ENCODE measurements at regions not wholly inside any gene's neighbourhood (a gene's known extent, or its start where the extent isn't known, plus 50 kb on each side); places are given as distances from the start of the nearest gene placed in this dataset.

DNA sequence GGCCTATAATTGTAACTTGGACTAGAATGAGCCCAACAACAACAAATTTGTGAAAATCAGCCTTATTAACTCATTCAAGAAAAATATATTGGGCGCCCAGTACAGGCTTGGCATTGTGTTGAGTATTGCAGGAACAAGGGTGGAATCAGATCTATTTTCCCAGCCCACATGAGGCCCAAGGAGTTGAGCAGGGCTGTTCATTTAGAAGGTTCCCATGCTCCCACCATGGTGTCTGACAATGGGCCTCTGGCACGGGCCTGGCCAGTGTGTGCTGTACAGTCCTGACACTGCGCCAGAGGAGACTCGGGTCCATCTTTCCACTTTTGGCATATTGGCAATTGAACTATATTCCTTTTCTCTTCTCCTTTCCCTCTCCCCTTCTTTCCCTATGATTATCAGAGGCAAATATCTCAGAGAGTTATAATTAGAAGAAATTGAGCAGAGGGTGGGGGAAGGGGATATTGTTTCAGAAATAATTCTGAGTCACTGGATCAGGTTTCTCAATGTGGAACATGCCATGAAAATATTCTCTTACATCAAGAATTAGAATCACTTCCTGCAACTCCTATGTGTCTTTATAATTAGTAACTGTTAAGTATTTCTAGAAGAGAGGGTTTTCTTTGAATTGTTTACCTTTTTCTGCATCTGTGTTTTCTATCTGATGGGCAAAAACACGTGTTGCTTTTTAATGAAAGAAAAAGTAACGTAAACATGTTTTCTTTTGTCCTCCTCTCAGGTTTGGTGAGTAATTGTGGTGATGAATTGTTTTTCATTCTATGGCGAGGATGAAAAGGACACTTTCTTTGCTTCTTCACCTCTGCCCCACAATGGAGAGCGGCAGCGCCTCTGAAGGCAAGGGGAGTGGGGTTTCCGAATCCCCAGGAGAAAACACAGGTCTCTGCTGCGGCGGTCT is 209.4 kb downstream of the FOXA2 start:
- TF ChIP-seq EZH2phosphoT487 (IDR thresholded peaks at IDR 0.05; ENCODE audit: borderline replicate concordance, low read length), result no peak
- Histone ChIP-seq H3K79me2 (ENCODE audit: low read length) (no peaks in the 10 kb centered on the region), H3K4me2 (ENCODE audit: low read length) (peak overlapping the region; percentile 77), H3K27me3 (ENCODE audit: low read length) (no peaks in the 10 kb centered on the region), H3K9me2 (replicated peaks; ENCODE audit: low read length) (no peaks in the 10 kb centered on the region), H4K20me1 (ENCODE audit: low read length) (no peaks in the 10 kb centered on the region), H3K4me3 (ENCODE audit: low read length) (peak overlapping the region; percentile 43), H3K4me1 (ENCODE audit: insufficient read depth, low read length) (peaks cover 65% of the 10 kb centered on the region), H3K9me3 (ENCODE audit: low read length) (no peaks in the 10 kb centered on the region), H3F3A (ENCODE audit: low read length, unreplicated experiment) (peaks cover 15% of the 10 kb centered on the region), H3K27ac (ENCODE audit: low read length) (peak overlapping the region; percentile 85), H2AFZ (ENCODE audit: low read length) (peak overlapping the region; percentile 40), H3K36me3 (ENCODE audit: low read depth, low read length) (no peaks in the 10 kb centered on the region), H3K9ac (ENCODE audit: low read length) (peak overlapping the region; percentile 48)
- ChIA-PET POLR2A (ENCODE audit: unreplicated experiment) (no interaction called here), CTCF (no interaction called here)
- intact Hi-C loops (cut with micrococcal nuclease), result loop anchor here (1.0 kb wide), 1 partner anchor 29 kb away; no protein-coding TSS in a partner anchor
- DNase-seq, result peak; percentile 76
- BruUV-seq (replicated peaks), result no TSS peak
- ATAC-seq, result peak; percentile 18

DNA sequence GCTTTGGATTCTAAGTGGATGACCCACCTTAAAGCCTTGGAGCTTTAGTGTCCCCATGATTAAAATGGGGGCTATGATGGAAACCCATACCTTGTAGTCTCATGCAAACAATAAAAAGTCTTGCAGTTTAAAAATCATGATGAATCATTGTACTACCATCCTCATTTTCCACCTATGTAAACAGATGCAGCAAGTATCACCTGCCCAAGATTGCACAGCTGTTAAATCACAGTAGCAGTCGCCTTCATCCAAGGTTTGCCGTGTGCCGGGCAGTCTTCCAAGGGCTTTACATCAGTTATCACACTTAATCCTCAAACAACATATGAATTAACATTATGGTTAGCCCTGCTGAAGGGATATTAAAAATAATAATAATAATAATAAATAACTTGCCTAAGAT is 210.3 kb downstream of the FOXA2 start:
- Histone ChIP-seq H3K4me3 (ENCODE audit: low read length) (no peak overlapping the region), H3K27ac (ENCODE audit: low read length) (no peak overlapping the region; the same call in 1 of the 2 replicates), H3K4me1 (ENCODE audit: insufficient read depth, low read length) (peaks cover 65% of the 10 kb centered on the region), H3K9me3 (ENCODE audit: low read length) (no peaks in the 10 kb centered on the region), H3F3A (ENCODE audit: low read length, unreplicated experiment) (peaks cover 22% of the 10 kb centered on the region), H3K9ac (ENCODE audit: low read length) (no peak overlapping the region), H3K9me2 (replicated peaks; ENCODE audit: low read length) (no peaks in the 10 kb centered on the region), H3K79me2 (ENCODE audit: low read length) (no peaks in the 10 kb centered on the region), H2AFZ (ENCODE audit: low read length) (no peak overlapping the region), H3K27me3 (ENCODE audit: low read length) (no peaks in the 10 kb centered on the region), H3K4me2 (ENCODE audit: low read length) (peak overlapping the region; percentile 36), H3K36me3 (ENCODE audit: low read depth, low read length) (no peaks in the 10 kb centered on the region), H4K20me1 (ENCODE audit: low read length) (no peaks in the 10 kb centered on the region)
- DNase-seq (peak; percentile 85), ATAC-seq (peak; percentile 29)
- ChIA-PET CTCF (no interaction called here), POLR2A (ENCODE audit: unreplicated experiment) (no interaction called here)
- BruUV-seq (replicated peaks), result no TSS peak
- intact Hi-C loops (cut with micrococcal nuclease), result no loop called here
- TF ChIP-seq EZH2phosphoT487 (IDR thresholded peaks at IDR 0.05; ENCODE audit: borderline replicate concordance, low read length) (no peak), EZH2 (IDR thresholded peaks at IDR 0.05; ENCODE audit: low read length, unreplicated experiment) (no peak)
- TF ChIP-seq, protein P1, sequence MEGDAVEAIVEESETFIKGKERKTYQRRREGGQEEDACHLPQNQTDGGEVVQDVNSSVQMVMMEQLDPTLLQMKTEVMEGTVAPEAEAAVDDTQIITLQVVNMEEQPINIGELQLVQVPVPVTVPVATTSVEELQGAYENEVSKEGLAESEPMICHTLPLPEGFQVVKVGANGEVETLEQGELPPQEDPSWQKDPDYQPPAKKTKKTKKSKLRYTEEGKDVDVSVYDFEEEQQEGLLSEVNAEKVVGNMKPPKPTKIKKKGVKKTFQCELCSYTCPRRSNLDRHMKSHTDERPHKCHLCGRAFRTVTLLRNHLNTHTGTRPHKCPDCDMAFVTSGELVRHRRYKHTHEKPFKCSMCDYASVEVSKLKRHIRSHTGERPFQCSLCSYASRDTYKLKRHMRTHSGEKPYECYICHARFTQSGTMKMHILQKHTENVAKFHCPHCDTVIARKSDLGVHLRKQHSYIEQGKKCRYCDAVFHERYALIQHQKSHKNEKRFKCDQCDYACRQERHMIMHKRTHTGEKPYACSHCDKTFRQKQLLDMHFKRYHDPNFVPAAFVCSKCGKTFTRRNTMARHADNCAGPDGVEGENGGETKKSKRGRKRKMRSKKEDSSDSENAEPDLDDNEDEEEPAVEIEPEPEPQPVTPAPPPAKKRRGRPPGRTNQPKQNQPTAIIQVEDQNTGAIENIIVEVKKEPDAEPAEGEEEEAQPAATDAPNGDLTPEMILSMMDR (conservative IDR thresholded peaks at IDR 0.05; ENCODE audit: low read depth, low read length), result no peak

DNA sequence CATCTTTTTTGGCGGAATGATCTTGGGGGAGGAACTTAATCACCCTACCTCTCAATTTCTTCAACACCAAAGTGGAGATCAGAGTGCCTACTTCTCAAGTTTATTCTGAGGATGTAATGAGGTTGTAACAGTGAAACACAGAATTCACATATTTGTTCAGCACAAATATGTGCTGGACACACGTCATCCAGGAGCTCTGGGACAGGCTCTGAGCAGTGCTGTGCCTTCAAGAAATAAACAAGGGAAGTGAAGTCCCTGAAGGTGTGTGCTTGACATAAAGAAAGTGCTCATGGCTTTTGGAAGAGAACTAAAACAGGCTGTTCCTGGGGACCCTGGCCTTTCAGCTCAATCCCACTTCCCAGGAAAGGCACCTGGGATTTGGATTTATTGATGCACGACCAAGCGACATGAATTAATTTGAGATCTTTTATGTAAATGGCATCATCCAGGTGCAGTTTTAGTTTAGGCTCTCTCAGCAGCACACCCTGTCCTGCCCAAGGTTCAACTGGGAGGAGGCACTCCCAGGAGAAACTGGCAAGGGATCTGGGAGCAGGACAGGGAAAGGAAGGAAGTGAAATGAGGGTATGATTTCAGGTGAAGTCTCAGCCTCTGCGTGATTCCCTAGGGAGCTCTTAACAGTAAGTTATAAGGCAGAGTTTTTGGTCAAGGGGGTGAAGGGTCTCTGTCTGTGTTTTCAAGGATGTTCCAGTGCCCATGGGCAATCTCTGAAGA is 211.0 kb downstream of the FOXA2 start:
- Histone ChIP-seq H3K27me3 (ENCODE audit: low read length) (no peaks in the 10 kb centered on the region), H4K20me1 (ENCODE audit: low read length) (no peaks in the 10 kb centered on the region), H3K36me3 (ENCODE audit: low read depth, low read length) (no peaks in the 10 kb centered on the region), H3K9me3 (ENCODE audit: low read length) (no peaks in the 10 kb centered on the region), H3K27ac (ENCODE audit: low read length) (no peak overlapping the region), H3K9ac (ENCODE audit: low read length) (no peak overlapping the region), H3K4me2 (ENCODE audit: low read length) (peak overlapping the region; percentile 36), H2AFZ (ENCODE audit: low read length) (no peak overlapping the region), H3K79me2 (ENCODE audit: low read length) (no peaks in the 10 kb centered on the region), H3K4me3 (ENCODE audit: low read length) (no peak overlapping the region), H3F3A (ENCODE audit: low read length, unreplicated experiment) (peaks cover 22% of the 10 kb centered on the region), H3K4me1 (ENCODE audit: insufficient read depth, low read length) (peaks cover 67% of the 10 kb centered on the region), H3K9me2 (replicated peaks; ENCODE audit: low read length) (no peaks in the 10 kb centered on the region)
- no TSS peak for BruUV-seq (replicated peaks)
- no peak for TF ChIP-seq EZH2 (IDR thresholded peaks at IDR 0.05; ENCODE audit: low read length, unreplicated experiment)
- TF ChIP-seq EZH2phosphoT487 (IDR thresholded peaks at IDR 0.05; ENCODE audit: borderline replicate concordance, low read length), result no peak
- TF ChIP-seq, protein P1 (conservative IDR thresholded peaks at IDR 0.05; ENCODE audit: low read depth, low read length), result no peak
- ChIA-PET POLR2A (ENCODE audit: unreplicated experiment) (no interaction called here), CTCF (no interaction called here)
- ATAC-seq (no peak), DNase-seq (no peak)
- intact Hi-C loops (cut with micrococcal nuclease), result no loop called here

Data from PC-3 (cell line).